Smooth muscle cell (in vitro differentiated cells): ENCODE measurements at regions not wholly inside any gene's neighbourhood (a gene's known extent, or its start where the extent isn't known, plus 50 kb on each side); places are given as distances from the start of the nearest gene placed in this dataset.

Source experiments
- DNase-seq: peaks from one replicate; lab custom pipeline; 2025; ENCODE audit not compliant: unreplicated experiment; lab: John Stamatoyannopoulos, UW
- H2AFZ ChIP-seq: fragments of 200-600 bp; sonication (generic); 2 replicates; pipeline ENCODE4 v1.6.0; 2016; ENCODE audit warnings: antibody characterized with exemption, low read depth, mild to moderate bottlenecking
- H3F3A ChIP-seq: fragments of 200-600 bp; sonication (generic); 2 replicates; pipeline ENCODE4 v1.6.0; 2017; ENCODE audit warnings: antibody characterized with exemption, low read depth
- H3K27ac ChIP-seq: fragments of 200-600 bp; sonication (generic); 2 replicates; pipeline ENCODE4 v1.5.1; 2016; ENCODE audit warnings: low read depth, mild to moderate bottlenecking
- H3K27me3 ChIP-seq: fragments of 200-600 bp; sonication (generic); 2 replicates; pipeline ENCODE4 v1.6.1; 2016; ENCODE audit warnings: low read depth, mild to moderate bottlenecking
- H3K36me3 ChIP-seq: fragments of 200-600 bp; sonication (generic); 2 replicates; pipeline ENCODE4 v1.5.1; 2016; ENCODE audit warnings: low read depth
- H3K4me1 ChIP-seq: fragments of 200-600 bp; sonication (generic); 2 replicates; pipeline ENCODE4 v1.5.1; 2016; ENCODE audit warnings: low read depth
- H3K4me2 ChIP-seq: fragments of 200-600 bp; sonication (generic); 2 replicates; pipeline ENCODE4 v1.6.0; 2016; ENCODE audit warnings: mild to moderate bottlenecking
- H3K4me3 ChIP-seq: fragments of 200-600 bp; sonication (generic); 2 replicates; pipeline ENCODE4 v1.5.1; 2016; ENCODE audit warnings: mild to moderate bottlenecking
- H3K79me2 ChIP-seq: fragments of 200-600 bp; sonication (generic); 2 replicates; pipeline ENCODE4 v1.6.0; 2016; ENCODE audit warnings: low read depth, mild to moderate bottlenecking
- H3K9ac ChIP-seq: fragments of 200-600 bp; sonication (generic); 2 replicates; pipeline ENCODE4 v1.6.0; 2016; ENCODE audit warnings: low read depth
- H3K9me3 ChIP-seq: fragments of 200-600 bp; sonication (generic); replicated peaks from 2 replicates; pipeline ENCODE4 v1.5.1; 2016; ENCODE audit warnings: low read depth
- H4K20me1 ChIP-seq: fragments of 200-600 bp; sonication (generic); 2 replicates; pipeline ENCODE4 v1.6.0; 2016; ENCODE audit warnings: low read depth
- WGBS: methylation state at CpG from one replicate; pipeline ENCODE4 v1.1.7; 2016; ENCODE audit warnings: low lambda C conversion rate; 5-methylcytosine and 5-hydroxymethylcytosine counted together
- TF ChIP-seq, protein P1 (sequence below): fragments of 200-600 bp; sonication (generic); IDR thresholded peaks from 2 replicates; pipeline ENCODE4 v1.5.1; 2017; ENCODE audit warnings: borderline replicate concordance, mild to moderate bottlenecking, antibody characterized with exemption; ENCODE audit not compliant: insufficient read depth, poor library complexity, severe bottlenecking

DNA sequence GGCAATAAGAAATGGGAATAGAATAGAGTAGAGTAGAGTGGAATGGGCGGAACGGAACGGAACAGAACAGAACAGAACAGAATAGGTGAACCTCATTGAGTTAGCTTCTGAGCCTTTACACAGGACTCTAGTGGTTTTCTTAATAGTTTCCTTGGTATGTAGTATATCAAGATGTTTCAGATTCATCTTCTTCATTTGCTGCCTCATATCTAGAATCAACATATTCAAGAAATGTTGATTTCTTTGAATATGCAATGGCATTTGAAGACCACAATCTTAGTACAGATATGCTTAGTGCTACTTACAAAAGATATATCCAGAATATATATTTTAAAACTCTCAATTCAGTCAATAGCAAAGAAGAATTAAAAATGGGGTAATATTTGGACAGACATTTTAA, 133.8 kb downstream of the TSEN15 start:
- Histone ChIP-seq H3K9ac (no peak overlapping the region), H3K4me3 (no peak overlapping the region), H4K20me1 (no peaks in the 10 kb centered on the region), H3K4me1 (no peaks in the 10 kb centered on the region), H2AFZ (no peak overlapping the region), H3K79me2 (no peaks in the 10 kb centered on the region), H3K9me3 (no peaks in the 10 kb centered on the region), H3K27me3 (no peaks in the 10 kb centered on the region), H3K27ac (no peak overlapping the region), H3K36me3 (no peaks in the 10 kb centered on the region), H3K4me2 (no peak overlapping the region), H3F3A (no peaks in the 10 kb centered on the region)
- TF ChIP-seq, protein P1, sequence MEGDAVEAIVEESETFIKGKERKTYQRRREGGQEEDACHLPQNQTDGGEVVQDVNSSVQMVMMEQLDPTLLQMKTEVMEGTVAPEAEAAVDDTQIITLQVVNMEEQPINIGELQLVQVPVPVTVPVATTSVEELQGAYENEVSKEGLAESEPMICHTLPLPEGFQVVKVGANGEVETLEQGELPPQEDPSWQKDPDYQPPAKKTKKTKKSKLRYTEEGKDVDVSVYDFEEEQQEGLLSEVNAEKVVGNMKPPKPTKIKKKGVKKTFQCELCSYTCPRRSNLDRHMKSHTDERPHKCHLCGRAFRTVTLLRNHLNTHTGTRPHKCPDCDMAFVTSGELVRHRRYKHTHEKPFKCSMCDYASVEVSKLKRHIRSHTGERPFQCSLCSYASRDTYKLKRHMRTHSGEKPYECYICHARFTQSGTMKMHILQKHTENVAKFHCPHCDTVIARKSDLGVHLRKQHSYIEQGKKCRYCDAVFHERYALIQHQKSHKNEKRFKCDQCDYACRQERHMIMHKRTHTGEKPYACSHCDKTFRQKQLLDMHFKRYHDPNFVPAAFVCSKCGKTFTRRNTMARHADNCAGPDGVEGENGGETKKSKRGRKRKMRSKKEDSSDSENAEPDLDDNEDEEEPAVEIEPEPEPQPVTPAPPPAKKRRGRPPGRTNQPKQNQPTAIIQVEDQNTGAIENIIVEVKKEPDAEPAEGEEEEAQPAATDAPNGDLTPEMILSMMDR: no peak
- 99% methylated on average over 3 of the region's 3 CpGs for WGBS
- DNase-seq: no peak

DNA sequence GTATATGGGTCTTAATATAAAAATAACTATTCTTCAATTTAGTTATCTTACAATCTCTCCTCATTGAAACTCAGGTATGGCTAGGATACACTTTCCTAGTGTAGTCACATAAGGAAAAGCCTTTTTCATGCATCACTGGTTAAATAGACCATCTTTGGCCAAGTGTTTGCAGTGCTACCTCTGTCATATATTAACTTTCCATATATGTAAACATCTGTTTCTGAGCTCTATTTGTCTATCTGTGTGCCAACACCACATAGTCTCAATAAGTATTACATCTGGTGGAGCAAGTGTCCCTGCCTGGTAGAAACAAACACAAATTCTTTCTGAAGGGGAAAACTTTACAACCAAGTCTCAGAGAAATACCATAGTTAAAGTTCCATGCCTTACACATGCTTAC, 134.6 kb downstream of the TSEN15 start:
- Histone ChIP-seq H2AFZ (no peak overlapping the region), H3K9me3 (no peaks in the 10 kb centered on the region), H3F3A (no peaks in the 10 kb centered on the region), H4K20me1 (no peaks in the 10 kb centered on the region), H3K36me3 (no peaks in the 10 kb centered on the region), H3K4me3 (no peak overlapping the region), H3K79me2 (no peaks in the 10 kb centered on the region), H3K4me1 (peaks cover 8% of the 10 kb centered on the region), H3K9ac (no peak overlapping the region), H3K4me2 (no peak overlapping the region), H3K27me3 (no peaks in the 10 kb centered on the region), H3K27ac (no peak overlapping the region)
- no peak for DNase-seq
- TF ChIP-seq, protein P1: no peak

DNA sequence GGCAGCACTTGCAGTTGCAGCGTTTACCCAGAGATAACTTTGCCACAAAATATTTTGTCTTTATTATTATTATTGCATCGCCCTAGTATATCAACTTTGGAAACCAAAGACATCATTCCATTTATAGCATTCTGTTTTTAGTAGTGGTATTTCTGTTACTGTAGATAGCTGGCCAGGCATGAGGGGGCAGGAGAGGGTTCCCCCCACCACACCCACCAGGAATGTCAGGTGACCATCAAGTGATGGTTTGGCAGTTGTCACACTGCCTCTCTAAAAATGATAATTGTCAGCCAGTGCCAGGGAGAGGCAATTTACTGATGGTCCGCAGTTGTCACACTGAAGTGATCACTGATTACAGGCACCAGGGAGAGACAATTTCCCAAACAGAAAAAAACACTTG, 135.6 kb downstream of the TSEN15 start:
- whole genome bisulfite sequencing: 88% methylated on average over 3 of the region's 3 CpGs
- H3K9me3 ChIP-seq: no peaks in the 10 kb centered on the region
- no peak overlapping the region for H2AFZ ChIP-seq
- no peaks in the 10 kb centered on the region for H3K27me3 ChIP-seq
- H4K20me1 ChIP-seq: no peaks in the 10 kb centered on the region
- TF ChIP-seq, protein P1: no peak
- H3K36me3 ChIP-seq: no peaks in the 10 kb centered on the region
- H3K79me2 ChIP-seq: no peaks in the 10 kb centered on the region
- peaks cover 11% of the 10 kb centered on the region for H3K4me1 ChIP-seq
- H3K4me3 ChIP-seq: no peak overlapping the region
- no peaks in the 10 kb centered on the region for H3F3A ChIP-seq
- no peak overlapping the region for H3K4me2 ChIP-seq
- H3K9ac ChIP-seq: no peak overlapping the region
- no peak for DNase-seq
- no peak overlapping the region for H3K27ac ChIP-seq

DNA sequence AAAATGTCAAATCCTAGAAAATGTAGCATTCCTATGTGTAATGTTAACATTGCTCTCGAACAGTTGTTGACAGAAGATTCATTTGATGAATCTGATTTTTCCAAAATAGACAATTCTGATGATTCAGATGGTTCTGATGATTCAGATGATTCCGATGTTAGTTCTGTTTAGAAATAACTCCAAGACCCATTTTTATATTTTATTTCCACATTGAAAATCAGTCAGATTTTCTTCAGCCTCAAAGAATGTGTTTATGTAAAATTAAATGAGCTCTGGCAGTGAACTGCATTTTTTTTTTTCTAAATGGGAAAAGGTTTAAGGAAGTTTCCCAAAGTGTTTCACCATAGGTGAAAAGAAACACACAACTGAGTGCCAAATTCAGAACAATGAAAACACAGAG, 136.5 kb downstream of the TSEN15 start:
- TF ChIP-seq, protein P1: no peak
- Histone ChIP-seq H3K9me3 (no peaks in the 10 kb centered on the region), H3K4me1 (peaks cover 11% of the 10 kb centered on the region), H3K4me2 (no peak overlapping the region), H3K9ac (no peak overlapping the region), H3K27ac (no peak overlapping the region), H3K36me3 (no peaks in the 10 kb centered on the region), H3K27me3 (no peaks in the 10 kb centered on the region), H2AFZ (no peak overlapping the region), H4K20me1 (no peaks in the 10 kb centered on the region), H3K4me3 (no peak overlapping the region), H3F3A (no peaks in the 10 kb centered on the region), H3K79me2 (no peaks in the 10 kb centered on the region)
- WGBS: 86% methylated on average over 2 of the region's 2 CpGs
- DNase-seq: no peak
